Muscle of back (tissue), 3 donors: ENCODE measurements at regions not wholly inside any gene's neighbourhood (a gene's known extent, or its start where the extent isn't known, plus 50 kb on each side); places are given as distances from the start of the nearest gene placed in this dataset.
"Not testable (repeated sequence)": the region's sequence is repeated elsewhere in the genome, so short reads cannot be mapped to it uniquely, and the experiment has no call there.

Source experiments
- DNase-seq, 3 donors: peaks; one replicate each; pipeline versions ENCODE4 v3.0.0 to v3.0.0-alpha.2; 2013

- no peak for DNase-seq
These were observed 474.2 kb upstream of the SLC10A2 start for GRCh38 chr13:103540382-103540765.

- no peak for DNase-seq
These were observed 473.6 kb upstream of the SLC10A2 start for GRCh38 chr13:103539721-103540381.

- no peak for DNase-seq
These were observed 473.0 kb upstream of the SLC10A2 start for GRCh38 chr13:103539265-103539664.

- no peak for DNase-seq
These were observed 471.4 kb upstream of the SLC10A2 start for GRCh38 chr13:103537616-103538015.

- DNase-seq: no peak
These were observed 465.1 kb upstream of the SLC10A2 start for GRCh38 chr13:103531278-103531677.

- no peak for DNase-seq
These were observed 462.2 kb upstream of the SLC10A2 start for GRCh38 chr13:103528437-103528836.

- DNase-seq: no peak
These were observed 459.3 kb upstream of the SLC10A2 start for GRCh38 chr13:103525530-103525929.

- DNase-seq: no peak
These were observed 457.6 kb upstream of the SLC10A2 start for GRCh38 chr13:103523858-103524257.

- DNase-seq: no peak
These were observed 455.3 kb upstream of the SLC10A2 start for GRCh38 chr13:103521532-103521931.

GRCh38 chr13:103517768-103518102 lies 451.5 kb upstream of the SLC10A2 start:
- no peak for DNase-seq

- DNase-seq: no peak
These were observed 451.0 kb upstream of the SLC10A2 start for GRCh38 chr13:103517066-103517767.

- DNase-seq: no peak
These were observed 450.0 kb upstream of the SLC10A2 start for GRCh38 chr13:103516015-103516795.

- no peak for DNase-seq
These were observed 449.2 kb upstream of the SLC10A2 start for GRCh38 chr13:103515410-103515809.

GRCh38 chr13:103514619-103515018 lies 448.4 kb upstream of the SLC10A2 start:
- DNase-seq: no peak

GRCh38 chr13:103514188-103514587 lies 448.0 kb upstream of the SLC10A2 start:
- DNase-seq: no peak

GRCh38 chr13:103510007-103510535 lies 443.9 kb upstream of the SLC10A2 start:
- no peak for DNase-seq

- DNase-seq: no peak
These were observed 431.2 kb upstream of the SLC10A2 start for GRCh38 chr13:103497404-103497803.

GRCh38 chr13:103487841-103488240 lies 421.6 kb upstream of the SLC10A2 start:
- peak in 2 of 3 donors; percentile 0 to 5 for DNase-seq

GRCh38 chr13:103473081-103473480 lies 406.9 kb upstream of the SLC10A2 start:
- no peak for DNase-seq

GRCh38 chr13:103471896-103472295 lies 405.7 kb upstream of the SLC10A2 start:
- no peak for DNase-seq

- DNase-seq: no peak
These were observed 403.6 kb upstream of the SLC10A2 start for GRCh38 chr13:103469771-103470170.

GRCh38 chr13:103466761-103467160 lies 400.5 kb upstream of the SLC10A2 start:
- DNase-seq: no peak

GRCh38 chr13:103460246-103460645 lies 394.0 kb upstream of the SLC10A2 start:
- DNase-seq: not testable (repeated sequence)
